SK-MEL-5 (cell line): ENCODE measurements at regions not wholly inside any gene's neighbourhood (a gene's known extent, or its start where the extent isn't known, plus 50 kb on each side); places are given as distances from the start of the nearest gene placed in this dataset.

ENCODE experiments used
- DNase-seq: peaks from one replicate; pipeline ENCODE4 v3.0.0-alpha.2; 2016; ENCODE audit warnings: low read depth, low spot score
- in situ Hi-C: cut with HindIII; loops from 2 replicates; pipeline ENCODE4 v1.10.0; 2016; ENCODE audit warnings: low sequenced_read_pairs, high pct_unique_total_duplicates, low pct_unique_long_range_greater_than_20kb

GRCh38 chrX:13099121-13099520 is 54.7 kb upstream of the FAM9C start:
- DNase-seq, result no peak
- in situ Hi-C loops, result no loop called here

DNA sequence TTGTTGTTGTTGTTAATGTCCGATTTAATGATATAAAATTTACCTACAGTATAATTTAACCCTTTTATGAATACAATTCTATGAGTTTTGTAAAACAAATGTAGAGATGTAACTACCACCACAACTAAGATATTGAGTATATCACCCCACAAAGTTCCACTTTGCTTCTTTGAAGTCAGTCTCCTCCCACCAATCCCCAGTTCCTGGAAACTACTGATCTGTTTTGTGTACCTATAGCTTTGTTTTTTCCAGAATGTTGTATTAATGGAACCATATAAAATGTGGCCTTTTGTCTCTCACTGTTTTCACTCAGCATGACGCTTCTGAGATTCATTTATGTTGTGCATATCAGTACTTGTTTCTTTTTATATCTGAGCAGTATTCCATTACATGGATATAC is 52.3 kb upstream of the FAM9C start:
- in situ Hi-C loops, result no loop called here
- no peak for DNase-seq

GRCh38 chrX:13094828-13095341 is 50.5 kb upstream of the FAM9C start:
- in situ Hi-C loops, result no loop called here
- no peak for DNase-seq

- DNase-seq, result no peak
- in situ Hi-C loops, result no loop called here
Measured at GRCh38 chrX:13094374-13094773, 50.0 kb upstream of the FAM9C start.
